ENCODE measurements at regions not wholly inside any gene's neighbourhood (a gene's known extent, or its start where the extent isn't known, plus 50 kb on each side); places are given as distances from the start of the nearest gene placed in this dataset.

DNA sequence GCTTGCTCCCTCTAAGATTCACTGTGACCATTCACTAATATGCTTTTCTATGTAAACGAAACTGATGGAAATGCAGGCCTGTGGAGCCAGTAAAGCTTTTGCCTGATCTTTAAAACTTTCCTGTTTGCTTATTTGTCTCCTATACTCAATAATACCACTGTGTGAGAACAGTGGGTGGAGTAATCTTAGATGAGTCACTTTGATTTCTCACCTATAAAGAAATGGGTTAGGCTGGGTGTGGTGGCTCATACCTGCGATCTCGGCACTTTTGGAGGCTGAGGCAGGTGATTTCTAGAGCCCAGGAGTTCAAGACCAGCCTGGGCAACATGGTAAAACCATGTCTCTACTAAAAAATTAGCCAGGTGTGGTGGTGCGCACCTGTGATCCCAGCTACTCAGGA is 70.8 kb downstream of the RWDD3 start:
- TF ChIP-seq EZH2phosphoT487 (IDR thresholded peaks at IDR 0.05; ENCODE audit: borderline replicate concordance, low read depth, low read length): no peak
- TF ChIP-seq, protein P1, sequence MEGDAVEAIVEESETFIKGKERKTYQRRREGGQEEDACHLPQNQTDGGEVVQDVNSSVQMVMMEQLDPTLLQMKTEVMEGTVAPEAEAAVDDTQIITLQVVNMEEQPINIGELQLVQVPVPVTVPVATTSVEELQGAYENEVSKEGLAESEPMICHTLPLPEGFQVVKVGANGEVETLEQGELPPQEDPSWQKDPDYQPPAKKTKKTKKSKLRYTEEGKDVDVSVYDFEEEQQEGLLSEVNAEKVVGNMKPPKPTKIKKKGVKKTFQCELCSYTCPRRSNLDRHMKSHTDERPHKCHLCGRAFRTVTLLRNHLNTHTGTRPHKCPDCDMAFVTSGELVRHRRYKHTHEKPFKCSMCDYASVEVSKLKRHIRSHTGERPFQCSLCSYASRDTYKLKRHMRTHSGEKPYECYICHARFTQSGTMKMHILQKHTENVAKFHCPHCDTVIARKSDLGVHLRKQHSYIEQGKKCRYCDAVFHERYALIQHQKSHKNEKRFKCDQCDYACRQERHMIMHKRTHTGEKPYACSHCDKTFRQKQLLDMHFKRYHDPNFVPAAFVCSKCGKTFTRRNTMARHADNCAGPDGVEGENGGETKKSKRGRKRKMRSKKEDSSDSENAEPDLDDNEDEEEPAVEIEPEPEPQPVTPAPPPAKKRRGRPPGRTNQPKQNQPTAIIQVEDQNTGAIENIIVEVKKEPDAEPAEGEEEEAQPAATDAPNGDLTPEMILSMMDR (conservative IDR thresholded peaks at IDR 0.05; ENCODE audit: low read length): no peak
- ChIA-PET POLR2A (interaction anchor here (0.5 to 1.3 kb wide), 4 partner anchors 22 to 1853 kb away, joined by 3 to 4 read pairs (median 4); no protein-coding TSS in a partner anchor), CTCF (ENCODE audit: unreplicated experiment) (no interaction called here)
- no TSS peak for BruUV-seq (replicated peaks)
- no peak overlapping the region for H3K4me3 ChIP-seq (ENCODE audit: low read depth, low read length, poor library complexity, severe bottlenecking)
- no peaks in the 10 kb centered on the region for H3K79me2 ChIP-seq (ENCODE audit: insufficient read depth, low read depth, low read length)
- H3K9me3 ChIP-seq (ENCODE audit: low read length): no peaks in the 10 kb centered on the region
- H3K4me2 ChIP-seq (ENCODE audit: low read length): no peak overlapping the region
- no peaks in the 10 kb centered on the region for H3K36me3 ChIP-seq (ENCODE audit: insufficient read depth, low read length)
- no peaks in the 10 kb centered on the region for H3K4me1 ChIP-seq (ENCODE audit: insufficient read depth, low read length, poor library complexity, severe bottlenecking)
- no peaks in the 10 kb centered on the region for H4K20me1 ChIP-seq (ENCODE audit: insufficient read depth, low read length)
- H3K9me2 ChIP-seq (ENCODE audit: insufficient read depth, low read length): no peaks in the 10 kb centered on the region
- no peak overlapping the region for H2AFZ ChIP-seq (ENCODE audit: low read length)
- intact Hi-C loops (cut with micrococcal nuclease; ENCODE audit: unreplicated experiment): no loop called here
- no peak overlapping the region for H3K27ac ChIP-seq (ENCODE audit: low read depth, low read length, poor library complexity, severe bottlenecking)
- no peak for DNase-seq (ENCODE audit: low spot score)

DNA sequence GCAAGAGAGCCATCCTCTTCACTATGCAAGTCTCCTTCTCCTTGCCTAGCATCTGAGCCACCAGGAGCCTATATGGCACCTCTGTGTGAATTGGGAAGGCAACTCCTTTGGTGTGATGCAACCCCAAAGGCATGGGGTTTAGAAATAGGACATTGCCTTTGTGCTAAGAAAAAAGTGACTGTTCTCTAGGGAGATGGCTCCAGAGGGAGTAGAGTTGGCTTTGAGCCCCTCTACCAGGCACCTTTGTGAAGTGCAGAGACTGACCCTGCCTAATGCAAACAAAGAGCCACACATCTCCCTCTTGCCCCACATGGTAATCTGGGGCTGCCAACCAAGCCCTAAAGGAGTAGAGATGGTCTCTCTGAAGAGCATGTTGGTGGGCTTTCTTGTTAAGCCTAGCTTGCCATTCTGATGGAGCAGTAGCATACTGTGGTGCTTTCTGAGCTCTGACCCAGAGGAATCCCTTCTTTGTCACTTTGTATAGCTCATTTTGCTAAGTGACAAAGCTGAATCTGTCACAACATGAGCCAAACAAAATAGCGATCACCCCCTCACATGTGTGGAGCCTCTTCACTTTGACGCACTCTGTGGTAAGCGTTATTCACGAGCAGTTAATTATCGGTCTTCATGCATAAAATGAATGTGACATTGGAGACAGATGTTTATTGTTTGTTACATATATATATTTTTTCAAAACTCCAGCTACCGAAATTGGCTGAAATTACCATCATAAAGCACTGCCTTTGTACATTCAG is 74.4 kb downstream of the RWDD3 start:
- POLR2A ChIA-PET: no interaction called here
- no peaks in the 10 kb centered on the region for H4K20me1 ChIP-seq (ENCODE audit: insufficient read depth, low read length)

DNA sequence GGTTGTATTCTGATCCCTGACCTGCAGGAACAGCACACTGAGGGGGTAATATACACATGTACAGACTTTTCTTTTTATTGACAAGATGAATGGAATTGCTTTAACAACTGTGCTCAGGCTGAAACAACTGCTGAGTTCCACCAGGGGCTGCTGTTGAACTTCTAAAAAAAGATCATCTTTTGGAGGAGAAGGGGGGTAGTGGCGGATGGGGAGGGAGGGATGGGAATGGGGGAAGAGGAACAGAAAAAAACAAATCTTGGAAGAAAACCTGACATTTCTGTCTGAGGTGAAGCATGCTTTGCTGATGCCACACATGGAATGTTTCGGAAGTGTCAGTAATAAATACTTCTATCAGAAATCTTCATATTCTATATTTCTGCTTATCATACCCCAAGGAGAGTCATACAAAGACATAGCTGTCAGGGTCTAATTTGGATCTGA is 75.0 kb downstream of the RWDD3 start:
- CTCF ChIA-PET (ENCODE audit: unreplicated experiment): no interaction called here
- no TSS peak for BruUV-seq (replicated peaks)

More for the DNA sequence above, 74.4 kb downstream of the RWDD3 start:
- Histone ChIP-seq H3K79me2 (ENCODE audit: insufficient read depth, low read depth, low read length) (no peaks in the 10 kb centered on the region), H3K4me2 (ENCODE audit: low read length) (no peak overlapping the region), H3K4me1 (ENCODE audit: insufficient read depth, low read length, poor library complexity, severe bottlenecking) (no peaks in the 10 kb centered on the region), H3K36me3 (ENCODE audit: insufficient read depth, low read length) (no peaks in the 10 kb centered on the region), H2AFZ (ENCODE audit: low read length) (no peak overlapping the region), H3K9me2 (ENCODE audit: insufficient read depth, low read length) (no peaks in the 10 kb centered on the region), H3K9me3 (ENCODE audit: low read length) (no peaks in the 10 kb centered on the region), H3K27ac (ENCODE audit: low read depth, low read length, poor library complexity, severe bottlenecking) (no peak overlapping the region), H3K4me3 (ENCODE audit: low read depth, low read length, poor library complexity, severe bottlenecking) (no peak overlapping the region)
- intact Hi-C loops (cut with micrococcal nuclease; ENCODE audit: unreplicated experiment): no loop called here
- no peak for DNase-seq (ENCODE audit: low spot score)
- TF ChIP-seq EZH2phosphoT487 (IDR thresholded peaks at IDR 0.05; ENCODE audit: borderline replicate concordance, low read depth, low read length): no peak
- TF ChIP-seq, protein P1 (conservative IDR thresholded peaks at IDR 0.05; ENCODE audit: low read length): no peak
- no TSS peak for BruUV-seq (replicated peaks)
- CTCF ChIA-PET (ENCODE audit: unreplicated experiment): no interaction called here

More for the DNA sequence above, 75.0 kb downstream of the RWDD3 start:
- no peaks in the 10 kb centered on the region for H3K36me3 ChIP-seq (ENCODE audit: insufficient read depth, low read length)
- TF ChIP-seq, protein P1 (conservative IDR thresholded peaks at IDR 0.05; ENCODE audit: low read length): peak; percentile 31
- no peak for TF ChIP-seq EZH2phosphoT487 (IDR thresholded peaks at IDR 0.05; ENCODE audit: borderline replicate concordance, low read depth, low read length)
- peak; percentile 4 for DNase-seq (ENCODE audit: low spot score)
- no peaks in the 10 kb centered on the region for H3K9me3 ChIP-seq (ENCODE audit: low read length)
- no peaks in the 10 kb centered on the region for H3K4me1 ChIP-seq (ENCODE audit: insufficient read depth, low read length, poor library complexity, severe bottlenecking)
- H3K79me2 ChIP-seq (ENCODE audit: insufficient read depth, low read depth, low read length): no peaks in the 10 kb centered on the region
- intact Hi-C loops (cut with micrococcal nuclease; ENCODE audit: unreplicated experiment): no loop called here
- POLR2A ChIA-PET: no interaction called here
- no peaks in the 10 kb centered on the region for H4K20me1 ChIP-seq (ENCODE audit: insufficient read depth, low read length)
- no peaks in the 10 kb centered on the region for H3K9me2 ChIP-seq (ENCODE audit: insufficient read depth, low read length)
- H3K4me3 ChIP-seq (ENCODE audit: low read depth, low read length, poor library complexity, severe bottlenecking): no peak overlapping the region
- no peak overlapping the region for H2AFZ ChIP-seq (ENCODE audit: low read length)
- no peak overlapping the region for H3K4me2 ChIP-seq (ENCODE audit: low read length)
- H3K27ac ChIP-seq (ENCODE audit: low read depth, low read length, poor library complexity, severe bottlenecking): no peak overlapping the region

Measured in OCI-LY7 (cell line).